GM23248 (cell line): ENCODE measurements at regions not wholly inside any gene's neighbourhood (a gene's known extent, or its start where the extent isn't known, plus 50 kb on each side); places are given as distances from the start of the nearest gene placed in this dataset.

Source experiments
- DNase-seq: peaks from one replicate; pipeline ENCODE4 v3.0.0-alpha.2; 2015
- H2AFZ ChIP-seq: fragments of 200-600 bp; sonication (generic); 2 replicates; pipeline ENCODE4 v1.6.1; 2016; ENCODE audit warnings: antibody characterized with exemption
- H3F3A ChIP-seq: fragments of 200-600 bp; sonication (generic); 2 replicates; pipeline ENCODE4 v1.6.1; 2016; ENCODE audit warnings: mild to moderate bottlenecking, antibody characterized with exemption, mixed run types; ENCODE audit not compliant: insufficient read depth
- H3K27ac ChIP-seq: fragments of 200-600 bp; sonication (generic); 2 replicates; pipeline ENCODE4 v1.5.1; 2016; ENCODE audit warnings: mild to moderate bottlenecking
- H3K27me3 ChIP-seq: fragments of 200-600 bp; sonication (generic); replicated peaks from 2 replicates; pipeline ENCODE4 v1.6.1; 2016; ENCODE audit warnings: mild to moderate bottlenecking; ENCODE audit not compliant: insufficient read depth
- H3K36me3 ChIP-seq: fragments of 200-600 bp; sonication (generic); 2 replicates; pipeline ENCODE4 v1.6.1; 2016; ENCODE audit warnings: low read depth, mild to moderate bottlenecking
- H3K4me1 ChIP-seq: fragments of 200-600 bp; sonication (generic); 2 replicates; pipeline ENCODE4 v1.6.1; 2016; ENCODE audit warnings: mild to moderate bottlenecking; ENCODE audit not compliant: insufficient read depth
- H3K4me2 ChIP-seq: fragments of 200-600 bp; sonication (generic); one replicate; pipeline ENCODE4 v1.6.1; 2016; ENCODE audit warnings: mild to moderate bottlenecking; ENCODE audit not compliant: unreplicated experiment
- H3K4me3 ChIP-seq: fragments of 200-600 bp; sonication (generic); 2 replicates; pipeline ENCODE4 v1.5.1; 2016; ENCODE audit warnings: mild to moderate bottlenecking
- H3K79me2 ChIP-seq: fragments of 200-600 bp; sonication (generic); 2 replicates; pipeline ENCODE4 v1.6.1; 2016; ENCODE audit warnings: mild to moderate bottlenecking; ENCODE audit not compliant: insufficient read depth
- H3K9ac ChIP-seq: fragments of 200-600 bp; sonication (generic); 2 replicates; pipeline ENCODE4 v1.6.1; 2016; ENCODE audit warnings: mild to moderate bottlenecking
- H3K9me2 ChIP-seq: fragments of 200-600 bp; sonication (generic); 2 replicates; pipeline ENCODE4 v1.6.1; 2016; ENCODE audit warnings: mixed run types, mild to moderate bottlenecking, moderate library complexity; ENCODE audit not compliant: insufficient read depth
- H3K9me3 ChIP-seq: fragments of 200-600 bp; sonication (generic); one replicate; pipeline ENCODE4 v1.6.1; 2017; ENCODE audit warnings: low read depth
- H4K20me1 ChIP-seq: fragments of 200-600 bp; sonication (generic); 2 replicates; pipeline ENCODE4 v1.6.0; 2016; ENCODE audit not compliant: insufficient read depth
- EZH2 ChIP-seq: fragments of 200-600 bp; sonication (generic); IDR thresholded peaks from 2 replicates; pipeline ENCODE4 v1.6.1; 2018; ENCODE audit warnings: antibody characterized with exemption, mild to moderate bottlenecking; ENCODE audit not compliant: insufficient read depth, poor library complexity, severe bottlenecking
- EZH2phosphoT487 ChIP-seq: fragments of 200-600 bp; sonication (generic); IDR thresholded peaks from 2 replicates; pipeline ENCODE4 v1.6.1; 2018; ENCODE audit warnings: antibody characterized with exemption, moderate library complexity, mild to moderate bottlenecking, low read depth; ENCODE audit not compliant: insufficient read depth
- WGBS, 2 experiments: methylation state at CpG; one replicate each; pipeline ENCODE4 v1.1.6; 2015 to 2017; ENCODE audit warnings: low lambda C conversion rate in 2 of 2, low coverage in 1 of 2; ENCODE audit errors: missing lambda C conversion rate in 2 of 2; 5-methylcytosine and 5-hydroxymethylcytosine counted together
- in situ Hi-C: fragments of 300-500 bp; cut with MboI; formaldehyde crosslinking; loops from 2 replicates; pipeline ENCODE4 v1.15.0; 2020

GRCh38 chr7:10257438-10257837, 716.2 kb upstream of the PHF14 start:
- WGBS, 2 experiments: 16 to 22% methylated on average over 5 of the region's 5 CpGs

GRCh38 chr7:10266976-10267375, 706.7 kb upstream of the PHF14 start:
- Histone ChIP-seq H3K9me3 (no peaks in the 10 kb centered on the region), H3K36me3 (no peaks in the 10 kb centered on the region), H3K79me2 (no peaks in the 10 kb centered on the region), H3K27me3 (no peaks in the 10 kb centered on the region), H3K27ac (no peak overlapping the region), H3K4me2 (no peak overlapping the region), H2AFZ (no peak overlapping the region), H3K4me1 (no peaks in the 10 kb centered on the region), H3K9ac (no peak overlapping the region), H4K20me1 (no peaks in the 10 kb centered on the region), H3F3A (no peaks in the 10 kb centered on the region), H3K9me2 (no peaks in the 10 kb centered on the region), H3K4me3 (no peak overlapping the region)
- in situ Hi-C loops: no loop called here
- WGBS, 2 experiments: 26 to 33% methylated on average over 2 of the region's 2 CpGs
- no peak for DNase-seq
- TF ChIP-seq EZH2phosphoT487: no peak
- TF ChIP-seq EZH2: no peak

More at GRCh38 chr7:10257438-10257837, 716.2 kb upstream of the PHF14 start:
- no peak overlapping the region for H3K4me3 ChIP-seq
- DNase-seq: no peak
- no peaks in the 10 kb centered on the region for H3K9me3 ChIP-seq
- no peak overlapping the region for H2AFZ ChIP-seq
- H3K9ac ChIP-seq: no peak overlapping the region
- H3K4me1 ChIP-seq: no peaks in the 10 kb centered on the region
- in situ Hi-C loops: no loop called here
- no peak overlapping the region for H3K4me2 ChIP-seq
- H3K36me3 ChIP-seq: no peaks in the 10 kb centered on the region
- no peak overlapping the region for H3K27ac ChIP-seq
- H3K27me3 ChIP-seq: no peaks in the 10 kb centered on the region
- no peaks in the 10 kb centered on the region for H3K9me2 ChIP-seq
- no peaks in the 10 kb centered on the region for H4K20me1 ChIP-seq
- TF ChIP-seq EZH2phosphoT487 (no peak), EZH2 (no peak)
- H3F3A ChIP-seq: no peaks in the 10 kb centered on the region
- no peaks in the 10 kb centered on the region for H3K79me2 ChIP-seq

GRCh38 chr7:10268034-10268433, 705.6 kb upstream of the PHF14 start:
- WGBS, 2 experiments: 0 to 3% methylated on average over 3 of the region's 3 CpGs

GRCh38 chr7:10282909-10283308, 690.8 kb upstream of the PHF14 start:
- in situ Hi-C loops: no loop called here
- H3K9ac ChIP-seq: no peak overlapping the region

More at GRCh38 chr7:10268034-10268433, 705.6 kb upstream of the PHF14 start:
- no peak overlapping the region for H3K4me3 ChIP-seq
- H3K9ac ChIP-seq: no peak overlapping the region
- H3K9me2 ChIP-seq: no peaks in the 10 kb centered on the region
- no peaks in the 10 kb centered on the region for H3K27me3 ChIP-seq
- no peaks in the 10 kb centered on the region for H3K79me2 ChIP-seq
- H3K4me2 ChIP-seq: no peak overlapping the region
- no peaks in the 10 kb centered on the region for H3K4me1 ChIP-seq
- no peaks in the 10 kb centered on the region for H3F3A ChIP-seq
- no peak overlapping the region for H2AFZ ChIP-seq
- no peak for TF ChIP-seq EZH2phosphoT487
- no peaks in the 10 kb centered on the region for H3K9me3 ChIP-seq
- in situ Hi-C loops: no loop called here
- DNase-seq: no peak
- H3K27ac ChIP-seq: no peak overlapping the region
- no peaks in the 10 kb centered on the region for H3K36me3 ChIP-seq
- no peaks in the 10 kb centered on the region for H4K20me1 ChIP-seq

DNA sequence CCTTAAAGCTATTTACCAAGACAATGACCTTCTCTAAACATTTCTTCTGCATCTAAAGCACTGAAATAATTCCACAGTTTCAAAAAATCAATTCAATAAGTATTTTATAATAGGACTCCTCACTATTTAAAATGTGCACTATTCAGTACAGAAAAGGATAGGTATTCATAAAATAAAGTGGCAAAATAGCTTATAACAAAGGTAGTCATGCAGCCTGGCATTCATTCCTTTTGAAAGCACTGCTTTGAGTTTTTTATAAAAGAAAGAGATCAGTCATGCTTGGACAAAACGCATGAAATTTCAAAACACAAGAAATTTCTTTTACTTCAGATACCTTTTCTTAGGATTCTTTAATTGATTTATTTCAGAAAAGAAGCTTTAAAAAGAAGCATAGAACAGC, 689.7 kb upstream of the PHF14 start:
- WGBS, 2 experiments: 23 to 26% methylated on average over 1 of the region's 1 CpG
- no peaks in the 10 kb centered on the region for H3K36me3 ChIP-seq
- H3K27ac ChIP-seq: no peak overlapping the region
- no peaks in the 10 kb centered on the region for H3K4me1 ChIP-seq
- H3K9ac ChIP-seq: no peak overlapping the region
- H2AFZ ChIP-seq: no peak overlapping the region
- in situ Hi-C loops: no loop called here
- no peaks in the 10 kb centered on the region for H3K79me2 ChIP-seq
- no peaks in the 10 kb centered on the region for H3K9me3 ChIP-seq
- H3K4me3 ChIP-seq: no peak overlapping the region
- no peaks in the 10 kb centered on the region for H4K20me1 ChIP-seq
- H3K4me2 ChIP-seq: no peak overlapping the region
- no peaks in the 10 kb centered on the region for H3F3A ChIP-seq
- no peak for DNase-seq
- no peaks in the 10 kb centered on the region for H3K9me2 ChIP-seq
- TF ChIP-seq EZH2phosphoT487 (no peak), EZH2 (no peak)
- H3K27me3 ChIP-seq: no peaks in the 10 kb centered on the region

More at GRCh38 chr7:10282909-10283308, 690.8 kb upstream of the PHF14 start:
- H3K27ac ChIP-seq: no peak overlapping the region
- no peak for DNase-seq
- H3F3A ChIP-seq: no peaks in the 10 kb centered on the region
- no peak overlapping the region for H2AFZ ChIP-seq
- H3K9me3 ChIP-seq: no peaks in the 10 kb centered on the region
- no peak for TF ChIP-seq EZH2phosphoT487
- no peaks in the 10 kb centered on the region for H4K20me1 ChIP-seq
- no peaks in the 10 kb centered on the region for H3K36me3 ChIP-seq
- H3K4me1 ChIP-seq: no peaks in the 10 kb centered on the region
- no peak overlapping the region for H3K4me2 ChIP-seq
- no peaks in the 10 kb centered on the region for H3K27me3 ChIP-seq
- no peaks in the 10 kb centered on the region for H3K9me2 ChIP-seq
- H3K79me2 ChIP-seq: no peaks in the 10 kb centered on the region
- no peak overlapping the region for H3K4me3 ChIP-seq
